Astrocyte (in vitro differentiated cells and primary cell): ENCODE measurements at regions not wholly inside any gene's neighbourhood (a gene's known extent, or its start where the extent isn't known, plus 50 kb on each side); places are given as distances from the start of the nearest gene placed in this dataset.

Source experiments
- EZH2 ChIP-seq: IDR thresholded peaks from 2 replicates; pipeline ENCODE4 v1.6.1; 2012; ENCODE audit warnings: mild to moderate bottlenecking, low read length, inconsistent platforms; ENCODE audit not compliant: insufficient read depth
- TF ChIP-seq, protein P1 (sequence below): IDR thresholded peaks from 2 replicates; pipeline ENCODE4 v1.5.1; 2011; ENCODE audit warnings: low read depth, mild to moderate bottlenecking, inconsistent platforms, low read length, moderate library complexity; ENCODE audit not compliant: insufficient read depth

DNA sequence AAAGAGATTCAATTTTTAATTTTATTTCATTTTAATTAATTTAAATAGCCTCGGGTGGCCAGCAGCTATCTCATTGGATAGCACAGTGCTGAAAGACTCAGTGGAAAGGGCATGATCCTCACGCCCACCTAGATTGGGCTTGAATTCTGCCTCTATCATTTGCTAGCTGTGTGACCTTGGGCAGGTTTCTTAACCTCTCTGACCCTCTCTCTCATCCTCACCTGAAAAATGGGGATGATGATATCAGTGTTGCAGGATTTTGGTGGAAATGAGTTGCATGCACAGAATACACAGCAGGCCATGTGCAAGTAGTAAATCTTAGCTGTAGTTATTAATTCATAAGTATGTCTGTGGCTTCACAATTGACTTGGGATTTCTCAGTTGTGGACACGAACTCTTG, 272.4 kb upstream of the XYLT1 start:
- TF ChIP-seq, protein P1, sequence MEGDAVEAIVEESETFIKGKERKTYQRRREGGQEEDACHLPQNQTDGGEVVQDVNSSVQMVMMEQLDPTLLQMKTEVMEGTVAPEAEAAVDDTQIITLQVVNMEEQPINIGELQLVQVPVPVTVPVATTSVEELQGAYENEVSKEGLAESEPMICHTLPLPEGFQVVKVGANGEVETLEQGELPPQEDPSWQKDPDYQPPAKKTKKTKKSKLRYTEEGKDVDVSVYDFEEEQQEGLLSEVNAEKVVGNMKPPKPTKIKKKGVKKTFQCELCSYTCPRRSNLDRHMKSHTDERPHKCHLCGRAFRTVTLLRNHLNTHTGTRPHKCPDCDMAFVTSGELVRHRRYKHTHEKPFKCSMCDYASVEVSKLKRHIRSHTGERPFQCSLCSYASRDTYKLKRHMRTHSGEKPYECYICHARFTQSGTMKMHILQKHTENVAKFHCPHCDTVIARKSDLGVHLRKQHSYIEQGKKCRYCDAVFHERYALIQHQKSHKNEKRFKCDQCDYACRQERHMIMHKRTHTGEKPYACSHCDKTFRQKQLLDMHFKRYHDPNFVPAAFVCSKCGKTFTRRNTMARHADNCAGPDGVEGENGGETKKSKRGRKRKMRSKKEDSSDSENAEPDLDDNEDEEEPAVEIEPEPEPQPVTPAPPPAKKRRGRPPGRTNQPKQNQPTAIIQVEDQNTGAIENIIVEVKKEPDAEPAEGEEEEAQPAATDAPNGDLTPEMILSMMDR = no peak
- no peak for TF ChIP-seq EZH2
